Left ventricle myocardium inferior (tissue), 1 donor: ENCODE measurements at regions not wholly inside any gene's neighbourhood (a gene's known extent, or its start where the extent isn't known, plus 50 kb on each side); places are given as distances from the start of the nearest gene placed in this dataset.

Source experiments
- DNase-seq: peaks from one replicate; pipeline ENCODE4 v3.0.0-alpha.2; 2020
- H3K27ac ChIP-seq: fragments of 200-600 bp; replicated peaks from 2 replicates; pipeline ENCODE4 v1.8.0; 2021
- H3K27me3 ChIP-seq: fragments of 200-600 bp; 2 replicates; pipeline ENCODE4 v1.8.0; 2021; ENCODE audit warnings: low read depth
- H3K36me3 ChIP-seq: fragments of 200-600 bp; 2 replicates; pipeline ENCODE4 v1.8.0; 2021
- H3K4me1 ChIP-seq: fragments of 200-600 bp; 2 replicates; pipeline ENCODE4 v1.8.0; 2021
- H3K4me3 ChIP-seq: fragments of 200-600 bp; 2 replicates; pipeline ENCODE4 v1.8.0; 2021; ENCODE audit warnings: mild to moderate bottlenecking, moderate library complexity
- H3K9me3 ChIP-seq: fragments of 200-600 bp; replicated peaks from 2 replicates; pipeline ENCODE4 v1.8.0; 2021
- intact Hi-C: fragments of 100-400 bp; cut with micrococcal nuclease; formaldehyde crosslinking; loops from one replicate; pipeline ENCODE4 v1.11.0; 2022
- TF ChIP-seq, protein P1 (sequence below): fragments of 200-600 bp; IDR thresholded peaks from 2 replicates; pipeline ENCODE4 v1.8.0; 2021; ENCODE audit warnings: antibody characterized with exemption, mild to moderate bottlenecking, borderline replicate concordance
- donor health status: DM: no; HTN: yes; CAD: no; lungs with severe emphysema.

DNA sequence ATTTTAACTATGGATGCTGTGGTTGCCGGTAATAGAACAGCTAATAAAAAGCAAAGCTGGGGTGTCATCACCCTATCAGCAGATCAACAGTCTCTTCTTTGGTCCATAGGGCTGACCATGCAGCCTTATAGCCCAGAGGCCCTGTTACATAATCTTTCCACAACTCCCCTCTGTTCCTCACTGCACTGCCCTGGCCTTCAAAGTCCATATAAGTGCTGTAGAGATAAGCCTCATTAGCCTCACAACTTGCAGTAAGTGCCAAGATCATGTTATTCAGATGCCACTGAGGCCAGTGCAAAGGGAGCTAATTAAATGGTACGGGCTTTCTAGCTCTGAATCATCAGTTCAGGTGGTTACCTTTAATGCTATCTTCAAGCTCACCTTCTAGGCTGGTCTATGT lies 89.7 kb upstream of the CXCR4 start:
- Histone ChIP-seq H3K27ac (no peak overlapping the region), H3K9me3 (peaks cover 2% of the 10 kb centered on the region), H3K4me1 (no peaks in the 10 kb centered on the region), H3K4me3 (no peak overlapping the region), H3K36me3 (no peaks in the 10 kb centered on the region), H3K27me3 (peaks cover 12% of the 10 kb centered on the region)
- TF ChIP-seq, protein P1, sequence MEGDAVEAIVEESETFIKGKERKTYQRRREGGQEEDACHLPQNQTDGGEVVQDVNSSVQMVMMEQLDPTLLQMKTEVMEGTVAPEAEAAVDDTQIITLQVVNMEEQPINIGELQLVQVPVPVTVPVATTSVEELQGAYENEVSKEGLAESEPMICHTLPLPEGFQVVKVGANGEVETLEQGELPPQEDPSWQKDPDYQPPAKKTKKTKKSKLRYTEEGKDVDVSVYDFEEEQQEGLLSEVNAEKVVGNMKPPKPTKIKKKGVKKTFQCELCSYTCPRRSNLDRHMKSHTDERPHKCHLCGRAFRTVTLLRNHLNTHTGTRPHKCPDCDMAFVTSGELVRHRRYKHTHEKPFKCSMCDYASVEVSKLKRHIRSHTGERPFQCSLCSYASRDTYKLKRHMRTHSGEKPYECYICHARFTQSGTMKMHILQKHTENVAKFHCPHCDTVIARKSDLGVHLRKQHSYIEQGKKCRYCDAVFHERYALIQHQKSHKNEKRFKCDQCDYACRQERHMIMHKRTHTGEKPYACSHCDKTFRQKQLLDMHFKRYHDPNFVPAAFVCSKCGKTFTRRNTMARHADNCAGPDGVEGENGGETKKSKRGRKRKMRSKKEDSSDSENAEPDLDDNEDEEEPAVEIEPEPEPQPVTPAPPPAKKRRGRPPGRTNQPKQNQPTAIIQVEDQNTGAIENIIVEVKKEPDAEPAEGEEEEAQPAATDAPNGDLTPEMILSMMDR = no peak
- intact Hi-C loops = no loop called here
- no peak for DNase-seq

DNA sequence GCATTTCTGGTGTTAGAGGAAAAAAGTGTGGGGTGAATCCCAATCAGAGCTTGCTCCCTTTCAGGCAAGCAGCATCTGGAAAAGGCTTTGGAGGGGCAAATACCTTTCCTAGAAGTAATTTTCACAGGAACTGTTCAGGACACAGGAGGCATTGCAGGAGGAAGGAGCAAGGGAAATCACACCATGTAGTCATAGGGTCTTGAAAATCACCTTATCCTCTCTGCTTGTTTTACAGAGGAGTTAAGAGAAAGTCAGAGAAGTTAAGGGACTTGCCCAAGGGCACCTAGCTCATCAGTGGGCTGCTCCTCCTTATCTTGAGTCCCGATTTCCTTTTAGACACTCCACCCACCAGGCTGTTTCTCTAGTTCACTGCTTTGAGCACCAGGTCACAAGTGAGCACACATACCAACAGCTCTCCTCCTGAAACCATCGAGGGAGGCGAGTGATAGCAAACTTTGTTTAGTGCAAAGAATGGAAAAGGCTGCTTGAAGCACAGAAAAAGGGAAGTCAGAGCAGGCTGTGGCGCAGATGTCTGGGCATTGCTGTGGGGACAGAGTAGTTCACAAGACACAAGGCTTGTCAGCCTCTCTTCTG lies 89.2 kb upstream of the CXCR4 start:
- no peaks in the 10 kb centered on the region for H3K36me3 ChIP-seq
- H3K4me1 ChIP-seq = no peaks in the 10 kb centered on the region
- H3K9me3 ChIP-seq = peaks cover 7% of the 10 kb centered on the region
- H3K27ac ChIP-seq = no peak overlapping the region
- peaks cover 12% of the 10 kb centered on the region for H3K27me3 ChIP-seq
- H3K4me3 ChIP-seq = no peak overlapping the region
- DNase-seq = peak; percentile 18
- intact Hi-C loops = no loop called here
- TF ChIP-seq, protein P1 = no peak

DNA sequence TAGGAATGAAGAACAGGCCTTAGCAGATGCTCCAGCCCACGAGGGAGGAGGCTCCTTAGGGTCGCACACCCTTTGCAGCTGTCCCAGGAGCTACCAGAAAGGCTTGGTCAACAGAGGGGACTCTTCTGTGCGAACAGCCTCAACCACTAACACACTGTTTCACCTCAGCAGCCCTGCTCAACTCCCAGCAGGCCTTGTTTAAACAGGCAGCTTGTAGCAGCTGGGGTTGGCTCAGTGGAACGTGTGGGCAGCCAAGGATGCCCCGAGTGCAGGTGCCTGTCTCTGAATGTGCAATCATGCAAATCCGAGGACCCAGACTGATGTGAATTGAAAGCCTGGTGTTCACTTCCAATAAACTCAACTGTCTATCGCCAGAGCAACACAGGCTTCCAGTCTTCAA lies 88.7 kb upstream of the CXCR4 start:
- intact Hi-C loops = no loop called here
- H3K4me1 ChIP-seq = no peaks in the 10 kb centered on the region
- H3K9me3 ChIP-seq = peaks cover 12% of the 10 kb centered on the region
- H3K36me3 ChIP-seq = no peaks in the 10 kb centered on the region
- TF ChIP-seq, protein P1 = no peak
- H3K4me3 ChIP-seq = no peak overlapping the region
- peaks cover 12% of the 10 kb centered on the region for H3K27me3 ChIP-seq
- H3K27ac ChIP-seq = no peak overlapping the region
- no peak for DNase-seq

DNA sequence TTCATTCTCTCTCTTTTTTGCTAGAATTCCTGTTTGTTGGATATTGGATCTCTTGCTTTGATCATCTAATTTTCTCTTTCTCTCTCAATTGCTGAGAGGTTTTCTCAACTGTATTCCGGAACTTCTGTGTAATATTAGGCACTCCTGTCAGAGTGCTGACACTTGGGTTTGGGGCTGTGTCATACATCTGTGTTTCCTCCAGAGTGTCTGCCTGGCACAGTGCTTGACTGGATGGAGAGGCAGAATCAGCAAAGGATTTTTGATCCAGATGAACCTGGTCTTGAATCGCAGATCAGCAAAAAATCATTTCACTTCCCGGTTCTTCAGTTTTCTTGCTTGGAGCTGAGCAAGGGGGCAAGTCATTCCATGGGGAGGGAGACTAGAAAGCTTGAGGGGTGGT lies 87.7 kb upstream of the CXCR4 start:
- intact Hi-C loops = no loop called here
- Histone ChIP-seq H3K36me3 (no peaks in the 10 kb centered on the region), H3K4me3 (no peak overlapping the region), H3K27ac (no peak overlapping the region), H3K27me3 (peaks cover 12% of the 10 kb centered on the region), H3K9me3 (peaks cover 16% of the 10 kb centered on the region), H3K4me1 (no peaks in the 10 kb centered on the region)
- TF ChIP-seq, protein P1 = no peak
- DNase-seq = no peak

DNA sequence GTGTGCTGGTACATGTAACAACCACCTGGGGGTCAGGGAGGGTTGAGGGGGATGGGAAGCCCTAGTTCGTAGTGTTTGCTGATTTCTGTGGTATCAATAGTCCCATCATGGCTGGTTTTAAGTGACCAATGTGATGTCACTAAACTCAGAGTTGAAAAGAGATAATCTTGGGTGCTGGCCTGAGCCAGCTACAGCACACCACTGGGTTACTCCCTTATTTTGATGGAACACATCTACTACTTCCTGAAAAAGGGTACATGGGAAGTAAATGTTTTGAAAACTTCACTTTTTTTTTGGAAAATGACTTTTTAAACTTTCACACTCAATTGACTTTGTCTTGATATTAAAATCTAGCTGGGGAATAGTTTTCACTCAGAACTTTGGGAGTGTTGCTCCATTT lies 87.0 kb upstream of the CXCR4 start:
- H3K9me3 ChIP-seq = peaks cover 16% of the 10 kb centered on the region
- no peaks in the 10 kb centered on the region for H3K36me3 ChIP-seq
- DNase-seq = no peak
- H3K27me3 ChIP-seq = peaks cover 12% of the 10 kb centered on the region
- no peak overlapping the region for H3K27ac ChIP-seq
- no peak overlapping the region for H3K4me3 ChIP-seq
- TF ChIP-seq, protein P1 = no peak
- H3K4me1 ChIP-seq = no peaks in the 10 kb centered on the region
- intact Hi-C loops = no loop called here
